Loucy (cell line): ENCODE measurements at regions not wholly inside any gene's neighbourhood (a gene's known extent, or its start where the extent isn't known, plus 50 kb on each side); places are given as distances from the start of the nearest gene placed in this dataset.

Source experiments
- H2AFZ ChIP-seq: fragments of 200-600 bp; sonication (generic); 2 replicates; pipeline ENCODE4 v1.6.0; 2016; ENCODE audit warnings: antibody characterized with exemption, mild to moderate bottlenecking, low read length, moderate library complexity
- H3F3A ChIP-seq: fragments of 200-600 bp; 2 replicates; pipeline ENCODE4 v1.6.0; 2016; ENCODE audit warnings: antibody characterized with exemption, low read depth, mild to moderate bottlenecking
- H3K27me3 ChIP-seq: fragments of 200-600 bp; sonication (generic); 2 replicates; pipeline ENCODE4 v1.6.1; 2014; ENCODE audit warnings: low read length, mild to moderate bottlenecking; ENCODE audit not compliant: insufficient read depth, poor library complexity, severe bottlenecking
- H3K36me3 ChIP-seq: fragments of 200-600 bp; sonication (generic); 2 replicates; pipeline ENCODE4 v1.6.1; 2016; ENCODE audit warnings: low read length; ENCODE audit not compliant: insufficient read depth
- H3K4me1 ChIP-seq: fragments of 200-600 bp; sonication (generic); 2 replicates; pipeline ENCODE4 v1.5.1; 2014; ENCODE audit warnings: low read length, mild to moderate bottlenecking; ENCODE audit not compliant: insufficient read depth, poor library complexity, severe bottlenecking
- H3K4me2 ChIP-seq: fragments of 200-600 bp; sonication (generic); 2 replicates; pipeline ENCODE4 v1.6.0; 2014; ENCODE audit warnings: antibody characterized with exemption, low read length, low read depth, mild to moderate bottlenecking; ENCODE audit not compliant: poor library complexity, severe bottlenecking
- H3K4me3 ChIP-seq: fragments of 200-600 bp; sonication (generic); 2 replicates; pipeline ENCODE4 v1.5.1; 2014; ENCODE audit warnings: low read length, mild to moderate bottlenecking, mixed read lengths; ENCODE audit not compliant: poor library complexity, severe bottlenecking
- H3K79me2 ChIP-seq: fragments of 200-600 bp; sonication (generic); 2 replicates; pipeline ENCODE4 v1.6.1; 2014; ENCODE audit warnings: low read length; ENCODE audit not compliant: insufficient read depth
- H3K9ac ChIP-seq: fragments of 200-600 bp; sonication (generic); 2 replicates; pipeline ENCODE4 v1.6.0; 2014; ENCODE audit warnings: mild to moderate bottlenecking, low read depth, low read length, moderate library complexity; ENCODE audit not compliant: poor library complexity, severe bottlenecking
- H3K9me2 ChIP-seq: fragments of 200-600 bp; sonication (generic); replicated peaks from 2 replicates; pipeline ENCODE4 v1.6.1; 2016; ENCODE audit warnings: low read depth, low read length, mixed read lengths
- H3K9me3 ChIP-seq: fragments of 200-600 bp; sonication (generic); 2 replicates; pipeline ENCODE4 v1.6.1; 2014; ENCODE audit warnings: mild to moderate bottlenecking, antibody characterized with exemption, low read length, low read depth; ENCODE audit not compliant: insufficient read depth
- H4K20me1 ChIP-seq: fragments of 200-600 bp; sonication (generic); 2 replicates; pipeline ENCODE4 v1.6.0; 2014; ENCODE audit warnings: antibody characterized with exemption, low read length, mild to moderate bottlenecking; ENCODE audit not compliant: insufficient read depth, poor library complexity, severe bottlenecking
- CTCF ChIP-seq: fragments of 200-600 bp; sonication (generic); conservative IDR thresholded peaks from 2 replicates; pipeline ENCODE4 v1.5.1; 2014; ENCODE audit warnings: mild to moderate bottlenecking, antibody characterized with exemption, low read length
- EZH2phosphoT487 ChIP-seq: fragments of 200-600 bp; IDR thresholded peaks from 2 replicates; pipeline ENCODE4 v1.6.1; 2018; ENCODE audit warnings: antibody characterized with exemption, mild to moderate bottlenecking, moderate library complexity, borderline replicate concordance

DNA sequence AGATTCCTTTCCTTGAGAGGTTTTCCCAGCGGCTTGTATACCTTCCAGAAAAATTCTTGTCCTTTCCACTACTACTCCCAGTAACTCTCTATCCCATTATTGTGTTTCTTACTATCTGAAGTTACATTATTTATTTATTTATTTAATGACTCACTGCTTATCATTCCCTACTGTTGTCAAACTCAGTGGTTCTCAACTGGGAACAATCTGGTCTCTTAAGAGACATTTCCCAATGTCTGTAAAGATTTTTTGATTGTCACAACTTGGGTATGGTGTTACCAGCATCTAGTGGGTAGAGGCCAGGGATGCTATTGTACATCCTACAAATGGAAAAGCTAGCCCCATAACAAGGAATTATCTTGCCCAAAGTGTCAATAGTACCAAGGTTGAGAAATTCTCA, 771.5 kb upstream of the ADGRL2 start:
- Histone ChIP-seq H3K9me2 (no peaks in the 10 kb centered on the region), H3K4me3 (no peak overlapping the region), H4K20me1 (no peaks in the 10 kb centered on the region), H3K79me2 (no peaks in the 10 kb centered on the region), H3K9me3 (0 out of 2 replicates have a peak, but pooled peaks cover under 1% of the 10 kb centered on the region), H3F3A (no peaks in the 10 kb centered on the region), H3K27me3 (no peaks in the 10 kb centered on the region), H3K4me2 (no peak overlapping the region), H3K9ac (no peak overlapping the region), H2AFZ (no peak overlapping the region), H3K36me3 (no peaks in the 10 kb centered on the region), H3K4me1 (no peaks in the 10 kb centered on the region)
- TF ChIP-seq EZH2phosphoT487: no peak

- H3K4me2 ChIP-seq: no peak overlapping the region
- H3K4me3 ChIP-seq: no peak overlapping the region
- TF ChIP-seq CTCF: no peak
- no peak for TF ChIP-seq EZH2phosphoT487
- H3K9me3 ChIP-seq: no peaks in the 10 kb centered on the region
- no peak overlapping the region for H2AFZ ChIP-seq
- no peaks in the 10 kb centered on the region for H3K79me2 ChIP-seq
- no peaks in the 10 kb centered on the region for H3K9me2 ChIP-seq
- H3K36me3 ChIP-seq: no peaks in the 10 kb centered on the region
- H3K9ac ChIP-seq: no peak overlapping the region
- H4K20me1 ChIP-seq: no peaks in the 10 kb centered on the region
- H3F3A ChIP-seq: no peaks in the 10 kb centered on the region
- no peaks in the 10 kb centered on the region for H3K4me1 ChIP-seq
- no peaks in the 10 kb centered on the region for H3K27me3 ChIP-seq
Observed at GRCh38 chr1:81023187-81023724, 777.5 kb upstream of the ADGRL2 start.

DNA sequence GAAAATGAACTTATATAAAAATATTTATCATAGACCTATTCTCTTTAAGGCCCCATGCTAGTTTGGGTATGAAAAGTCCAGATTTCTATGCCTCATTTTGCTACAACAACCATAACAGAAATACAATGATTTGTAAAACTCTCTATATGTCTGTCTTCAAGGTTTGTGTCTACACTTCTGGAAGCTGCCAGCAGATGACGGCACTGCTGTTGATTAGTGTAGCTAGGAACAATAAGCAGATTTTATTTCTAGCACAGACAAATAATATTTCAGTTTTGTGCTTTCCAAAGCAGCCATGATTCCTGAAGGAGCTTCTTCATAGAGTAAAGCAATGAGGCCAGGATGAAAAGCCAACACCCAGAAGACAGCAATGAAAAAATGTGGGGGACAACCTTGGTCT, 779.6 kb upstream of the ADGRL2 start:
- Histone ChIP-seq H3K9me2 (no peaks in the 10 kb centered on the region), H3K36me3 (no peaks in the 10 kb centered on the region), H3F3A (no peaks in the 10 kb centered on the region), H3K79me2 (no peaks in the 10 kb centered on the region), H3K27me3 (no peaks in the 10 kb centered on the region), H4K20me1 (no peaks in the 10 kb centered on the region), H2AFZ (no peak overlapping the region), H3K9me3 (no peaks in the 10 kb centered on the region), H3K4me2 (no peak overlapping the region), H3K9ac (no peak overlapping the region), H3K4me1 (no peaks in the 10 kb centered on the region), H3K4me3 (no peak overlapping the region)
- TF ChIP-seq CTCF (no peak), EZH2phosphoT487 (no peak)

- H3F3A ChIP-seq: no peaks in the 10 kb centered on the region
- no peaks in the 10 kb centered on the region for H3K36me3 ChIP-seq
- H3K4me2 ChIP-seq: no peak overlapping the region
- H3K4me1 ChIP-seq: no peaks in the 10 kb centered on the region
- no peak overlapping the region for H3K9ac ChIP-seq
- TF ChIP-seq EZH2phosphoT487: no peak
- TF ChIP-seq CTCF: no peak
- no peaks in the 10 kb centered on the region for H4K20me1 ChIP-seq
- H3K9me3 ChIP-seq: no peaks in the 10 kb centered on the region
- no peaks in the 10 kb centered on the region for H3K79me2 ChIP-seq
- H3K27me3 ChIP-seq: no peaks in the 10 kb centered on the region
- no peaks in the 10 kb centered on the region for H3K9me2 ChIP-seq
- no peak overlapping the region for H2AFZ ChIP-seq
- no peak overlapping the region for H3K4me3 ChIP-seq
Observed at GRCh38 chr1:81020506-81020905, 780.2 kb upstream of the ADGRL2 start.
